ENCODE measurements at regions not wholly inside any gene's neighbourhood (a gene's known extent, or its start where the extent isn't known, plus 50 kb on each side); places are given as distances from the start of the nearest gene placed in this dataset.

DNA sequence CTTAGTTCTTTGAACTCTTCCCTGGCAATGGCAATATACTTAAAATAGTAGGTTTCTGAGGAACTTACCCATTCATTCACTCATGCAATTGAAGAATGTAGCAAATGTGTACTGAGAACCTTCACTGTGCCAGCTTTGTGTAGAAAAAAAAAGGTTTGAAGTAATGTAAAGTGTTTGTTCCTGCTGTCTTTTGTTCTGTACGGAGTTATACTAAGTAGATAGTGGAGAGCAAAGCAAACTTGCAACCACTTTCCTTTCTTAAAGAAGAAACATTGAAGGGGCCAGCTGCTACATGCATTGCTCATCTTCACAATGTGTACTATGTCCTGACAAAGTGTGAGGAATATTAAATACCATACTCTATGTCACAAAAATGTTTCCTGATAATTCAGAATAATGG is 68.9 kb upstream of the FREM2 start:
- Histone ChIP-seq H3K36me3 (replicated peaks in 1 of 2; ENCODE audit: control insufficient read depth in 1 of 2, insufficient read depth in 2 of 2, low read length in 2 of 2) (no peaks in the 10 kb centered on the region), H3K4me3 (replicated peaks in 1 of 3; ENCODE audit: low read depth in 2 of 3, low read length in 3 of 3) (no peak overlapping the region), H4K20me1 (ENCODE audit: insufficient read depth, low read length) (no peaks in the 10 kb centered on the region), H2AFZ (ENCODE audit: insufficient read depth, low read depth, low read length, poor library complexity, severe bottlenecking) (no peak overlapping the region), H3K9me3 (replicated peaks in 1 of 2; ENCODE audit: control insufficient read depth in 1 of 2, insufficient read depth in 1 of 2, low read length in 2 of 2) (no peaks in the 10 kb centered on the region), H3K4me1 (ENCODE audit: control insufficient read depth in 1 of 2, insufficient read depth in 2 of 2, low read length in 2 of 2) (no peaks in the 10 kb centered on the region), H3K27ac (ENCODE audit: low read depth in 1 of 2, low read length in 2 of 2) (no peak overlapping the region), H3K27me3 (ENCODE audit: control insufficient read depth in 2 of 2, insufficient read depth in 2 of 2, low read length in 2 of 2) (no peaks in the 10 kb centered on the region), H3K79me2 (ENCODE audit: insufficient read depth, low read length) (no peaks in the 10 kb centered on the region), H3K4me2 (replicated peaks; ENCODE audit: extremely low read depth, low read length, poor library complexity, severe bottlenecking) (no peak overlapping the region), H3K9ac (ENCODE audit: insufficient read depth, low read length, poor library complexity, severe bottlenecking) (no peak overlapping the region)
- Mint-ChIP-seq H3K36me3 (no peaks in the 10 kb centered on the region), H3K9me3 (peaks cover 0 to 3% (median 1%) of the 10 kb centered on the region in 7 donors), H3K27ac (no peak overlapping the region), H3K27me3 (ENCODE audit: low read depth in 3 of 3) (peaks cover 0 to under 1% (median 0%) of the 10 kb centered on the region in 3 donors), H3K4me3 (no peak overlapping the region), H3K4me1 (no peaks in the 10 kb centered on the region)
- intact Hi-C loops (cut with micrococcal nuclease): no loop called here
- no peak for TF ChIP-seq CTCF (IDR thresholded peaks at IDR 0.05)
- WGBS (ENCODE audit: insufficient coverage): no CpG with 5 or more reads among the region's 1 CpG
- no peak for DNase-seq

DNA sequence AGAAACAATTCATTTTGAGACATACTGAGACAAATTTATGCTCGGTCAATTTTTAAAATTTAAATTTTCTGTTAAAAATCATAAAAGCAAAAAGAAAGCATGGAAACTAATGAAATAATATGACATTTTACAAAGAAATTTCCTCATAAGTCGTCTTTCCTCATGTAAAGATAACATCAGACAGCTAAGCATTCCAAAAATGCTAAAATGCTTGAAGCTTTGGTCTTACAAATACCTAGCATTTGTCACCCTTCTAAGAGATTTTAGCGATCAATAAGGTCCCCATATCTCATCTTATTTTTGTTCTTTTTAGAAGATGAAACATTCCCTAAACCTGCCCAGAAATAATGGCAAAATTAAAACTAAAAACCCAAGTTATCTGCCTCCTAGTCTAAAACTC is 68.5 kb upstream of the FREM2 start:
- intact Hi-C loops (cut with micrococcal nuclease): no loop called here

More for the DNA sequence above, 68.5 kb upstream of the FREM2 start:
- Histone ChIP-seq H2AFZ (ENCODE audit: insufficient read depth, low read depth, low read length, poor library complexity, severe bottlenecking) (no peak overlapping the region), H3K4me1 (ENCODE audit: control insufficient read depth in 1 of 2, insufficient read depth in 2 of 2, low read length in 2 of 2) (no peaks in the 10 kb centered on the region), H4K20me1 (ENCODE audit: insufficient read depth, low read length) (no peaks in the 10 kb centered on the region), H3K27ac (ENCODE audit: low read depth in 1 of 2, low read length in 2 of 2) (no peak overlapping the region), H3K4me2 (replicated peaks; ENCODE audit: extremely low read depth, low read length, poor library complexity, severe bottlenecking) (no peak overlapping the region), H3K27me3 (ENCODE audit: control insufficient read depth in 2 of 2, insufficient read depth in 2 of 2, low read length in 2 of 2) (no peaks in the 10 kb centered on the region), H3K9ac (ENCODE audit: insufficient read depth, low read length, poor library complexity, severe bottlenecking) (no peak overlapping the region), H3K4me3 (replicated peaks in 1 of 3; ENCODE audit: low read depth in 2 of 3, low read length in 3 of 3) (no peak overlapping the region), H3K79me2 (ENCODE audit: insufficient read depth, low read length) (no peaks in the 10 kb centered on the region), H3K9me3 (replicated peaks in 1 of 2; ENCODE audit: control insufficient read depth in 1 of 2, insufficient read depth in 1 of 2, low read length in 2 of 2) (no peaks in the 10 kb centered on the region), H3K36me3 (replicated peaks in 1 of 2; ENCODE audit: control insufficient read depth in 1 of 2, insufficient read depth in 2 of 2, low read length in 2 of 2) (no peaks in the 10 kb centered on the region)
- Mint-ChIP-seq H3K4me3 (no peak overlapping the region), H3K27me3 (ENCODE audit: low read depth in 3 of 3) (no peaks in the 10 kb centered on the region), H3K4me1 (no peaks in the 10 kb centered on the region), H3K36me3 (no peaks in the 10 kb centered on the region), H3K9me3 (peaks cover 0 to 3% (median 1%) of the 10 kb centered on the region in 7 donors), H3K27ac (no peak overlapping the region)
- no peak for TF ChIP-seq CTCF (IDR thresholded peaks at IDR 0.05)
- no peak for DNase-seq
- WGBS (ENCODE audit: insufficient coverage): no CpG with 5 or more reads among the region's 3 CpGs
